Fibroblast of the conjunctiva (primary cell): ENCODE measurements at regions not wholly inside any gene's neighbourhood (a gene's known extent, or its start where the extent isn't known, plus 50 kb on each side); places are given as distances from the start of the nearest gene placed in this dataset.
"Not testable (repeated sequence)": the region's sequence is repeated elsewhere in the genome, so short reads cannot be mapped to it uniquely, and the experiment has no call there.

Source experiments
- DNase-seq: peaks from one replicate; pipeline ENCODE4 v3.0.0-alpha.2; 2010; ENCODE audit warnings: low read depth

DNA sequence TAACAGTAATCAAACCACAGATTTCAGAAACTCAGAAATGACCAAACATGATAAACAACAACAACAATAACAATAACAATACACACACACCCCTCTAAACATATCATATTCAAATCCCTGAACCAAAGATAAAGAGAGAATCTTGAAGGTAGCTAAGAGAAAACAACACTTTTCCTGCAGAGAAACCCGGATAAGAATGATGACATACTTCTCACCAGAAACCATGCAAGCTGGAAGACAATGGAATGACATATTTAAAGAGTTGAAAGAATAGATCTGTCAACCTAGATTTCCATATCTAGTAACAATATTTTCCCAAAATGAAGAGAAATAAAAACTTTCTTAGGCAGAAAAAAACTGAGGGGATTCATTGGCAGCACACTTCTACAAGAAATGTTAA is 138.1 kb downstream of the LIG4 start:
- DNase-seq, result no peak

DNA sequence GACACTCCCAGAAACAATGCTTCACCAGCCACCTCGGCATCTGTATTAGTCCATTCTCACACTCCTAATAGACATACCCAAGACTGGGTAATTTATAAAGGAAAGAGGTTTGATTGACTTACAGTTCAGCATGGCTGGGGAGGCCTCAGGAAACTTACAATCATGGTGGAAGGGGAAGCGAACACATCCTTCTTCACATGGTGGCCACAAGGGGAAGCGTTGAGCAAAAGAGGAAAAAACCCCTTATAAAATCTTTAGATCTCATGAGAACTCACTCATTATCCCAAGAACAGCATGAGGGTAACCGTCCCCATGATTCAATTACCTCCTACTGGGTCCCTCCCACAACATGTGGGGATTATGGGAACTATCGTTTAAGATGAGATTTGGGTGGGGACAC is 140.9 kb downstream of the LIG4 start:
- DNase-seq, result not testable (repeated sequence)

DNA sequence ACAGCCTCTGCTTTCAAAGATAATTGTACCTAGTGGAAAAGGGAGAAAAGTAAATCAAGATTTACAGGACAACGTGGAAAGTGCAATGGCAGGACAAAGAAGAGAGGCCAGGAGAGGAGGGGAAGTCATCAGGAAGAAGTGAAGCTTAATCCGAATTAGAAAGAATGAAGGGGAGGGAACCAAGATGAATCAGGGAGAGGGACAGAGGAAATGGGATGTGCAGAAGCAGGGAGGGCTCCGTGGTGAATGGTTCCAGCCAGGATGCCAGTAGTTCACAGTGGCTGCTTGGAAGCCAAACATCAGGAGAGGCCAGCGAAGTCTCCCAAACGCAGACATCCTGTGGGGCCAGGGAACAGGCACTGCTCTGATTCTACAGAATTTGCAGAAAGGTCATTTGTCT is 144.4 kb downstream of the LIG4 start:
- DNase-seq, result no peak

DNA sequence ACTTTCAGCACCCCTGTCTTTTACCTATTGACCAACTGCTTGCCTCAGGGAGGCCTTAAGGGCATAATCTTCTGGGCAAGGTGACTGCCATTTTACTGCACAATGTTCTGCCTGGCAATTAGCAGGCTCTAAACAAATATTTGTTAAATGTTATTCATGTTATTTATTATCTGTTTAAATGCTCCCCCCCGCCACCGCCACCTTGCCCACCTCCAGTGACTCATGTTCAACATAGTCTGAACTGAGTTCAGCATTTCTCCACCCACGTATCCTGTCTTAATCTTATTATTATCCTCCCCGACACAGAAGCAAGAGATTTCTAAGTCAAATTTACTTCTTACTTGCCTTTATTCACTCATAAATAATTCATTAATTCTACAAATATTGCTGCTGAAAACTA is 144.8 kb downstream of the LIG4 start:
- DNase-seq, result no peak

GRCh38 chr13:108069521-108070210 is 145.7 kb downstream of the LIG4 start:
- DNase-seq, result no peak

DNA sequence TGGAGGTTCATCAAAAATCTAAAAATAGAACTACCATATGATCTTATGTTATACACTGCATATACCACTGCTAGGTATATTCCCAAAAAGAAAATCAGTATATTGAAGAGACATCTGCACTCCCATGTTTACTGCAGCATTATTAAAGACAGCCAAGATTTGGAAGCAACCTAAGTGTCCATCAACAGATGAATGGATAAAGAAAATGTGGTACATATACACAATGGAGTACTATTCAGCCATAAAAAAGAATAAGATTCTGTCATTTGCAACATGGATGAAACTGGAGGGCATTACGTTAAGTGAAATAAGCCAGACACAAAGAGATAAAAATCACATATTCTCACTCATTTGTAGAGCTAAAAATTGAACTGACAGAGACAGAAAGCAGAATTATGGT is 151.0 kb downstream of the LIG4 start:
- not testable (repeated sequence) for DNase-seq

GRCh38 chr13:108060111-108060510 is 155.2 kb downstream of the LIG4 start:
- DNase-seq, result no peak

DNA sequence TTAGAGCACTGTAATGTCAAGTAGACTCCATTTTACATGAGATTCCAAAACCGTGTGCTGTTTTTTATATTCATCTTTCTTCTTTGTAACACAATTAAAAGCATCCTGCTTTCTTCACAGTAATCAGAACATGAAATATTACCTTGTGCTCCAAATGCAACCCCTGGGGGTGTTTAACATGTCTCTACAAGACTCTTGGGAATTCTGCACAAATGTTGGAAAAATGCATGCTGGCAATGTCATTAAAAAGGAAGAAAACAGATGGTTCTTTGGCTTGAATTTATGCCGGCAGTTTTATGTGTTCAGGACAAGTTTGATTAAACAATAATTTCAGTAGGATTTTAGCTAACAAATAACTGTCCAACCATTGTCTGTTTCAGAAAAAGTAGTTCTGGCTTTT is 159.1 kb downstream of the LIG4 start:
- no peak for DNase-seq

- no peak for DNase-seq
These were observed 166.1 kb downstream of the LIG4 start for GRCh38 chr13:108049211-108049610.

- no peak for DNase-seq
These were observed 170.4 kb downstream of the LIG4 start for GRCh38 chr13:108044954-108045353.

GRCh38 chr13:108042866-108043265 is 172.5 kb downstream of the LIG4 start:
- not testable (repeated sequence) for DNase-seq

GRCh38 chr13:108037348-108037747 is 178.0 kb downstream of the LIG4 start:
- DNase-seq, result no peak

DNA sequence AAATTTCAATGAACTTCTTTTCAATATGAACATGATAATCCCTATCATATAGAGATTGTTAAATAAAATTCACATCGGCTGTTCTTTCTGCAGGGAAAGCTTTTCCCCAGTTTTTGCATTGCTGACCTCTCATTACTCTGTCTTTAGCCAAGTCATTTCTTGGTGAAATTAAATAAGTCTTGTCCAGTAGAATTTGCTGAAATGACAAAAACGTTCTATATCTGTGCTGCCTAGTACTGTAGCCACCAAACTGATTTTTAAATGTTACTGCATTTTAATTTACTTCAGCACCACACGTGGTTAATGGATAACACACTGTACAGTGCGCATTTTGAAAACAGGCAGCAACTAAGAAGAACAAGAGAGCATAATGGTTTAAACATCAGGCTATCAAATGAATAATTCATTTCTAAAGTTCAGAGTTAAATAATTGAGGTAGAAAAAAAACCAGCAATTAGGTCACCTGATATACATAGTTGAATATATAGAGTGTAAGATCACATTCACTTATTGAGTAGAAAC is 178.9 kb downstream of the LIG4 start:
- no peak for DNase-seq

DNA sequence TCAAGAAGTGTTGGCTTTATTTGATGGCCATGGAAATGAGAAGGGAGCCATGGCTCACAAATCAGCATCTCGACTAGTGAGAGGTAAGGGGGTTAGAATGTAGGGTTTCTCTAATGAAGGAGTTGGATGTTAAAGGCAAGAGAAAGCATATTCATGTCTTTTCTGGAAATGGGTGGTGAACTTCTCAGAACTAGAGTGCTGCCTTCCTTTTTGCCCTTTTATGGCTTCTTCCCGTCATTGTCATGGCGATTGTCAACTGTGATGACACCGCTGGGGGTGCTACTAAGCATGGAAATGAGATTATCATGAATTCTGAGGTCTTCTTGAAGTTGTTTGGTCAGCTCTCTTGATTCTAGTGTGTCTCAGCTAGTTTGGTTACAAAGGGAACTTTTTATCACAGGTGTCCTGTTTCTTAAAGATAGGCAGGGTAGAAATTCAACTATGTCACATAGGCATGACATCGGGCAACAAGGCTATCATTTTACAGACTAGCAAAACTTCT is 180.4 kb downstream of the LIG4 start:
- no peak for DNase-seq

DNA sequence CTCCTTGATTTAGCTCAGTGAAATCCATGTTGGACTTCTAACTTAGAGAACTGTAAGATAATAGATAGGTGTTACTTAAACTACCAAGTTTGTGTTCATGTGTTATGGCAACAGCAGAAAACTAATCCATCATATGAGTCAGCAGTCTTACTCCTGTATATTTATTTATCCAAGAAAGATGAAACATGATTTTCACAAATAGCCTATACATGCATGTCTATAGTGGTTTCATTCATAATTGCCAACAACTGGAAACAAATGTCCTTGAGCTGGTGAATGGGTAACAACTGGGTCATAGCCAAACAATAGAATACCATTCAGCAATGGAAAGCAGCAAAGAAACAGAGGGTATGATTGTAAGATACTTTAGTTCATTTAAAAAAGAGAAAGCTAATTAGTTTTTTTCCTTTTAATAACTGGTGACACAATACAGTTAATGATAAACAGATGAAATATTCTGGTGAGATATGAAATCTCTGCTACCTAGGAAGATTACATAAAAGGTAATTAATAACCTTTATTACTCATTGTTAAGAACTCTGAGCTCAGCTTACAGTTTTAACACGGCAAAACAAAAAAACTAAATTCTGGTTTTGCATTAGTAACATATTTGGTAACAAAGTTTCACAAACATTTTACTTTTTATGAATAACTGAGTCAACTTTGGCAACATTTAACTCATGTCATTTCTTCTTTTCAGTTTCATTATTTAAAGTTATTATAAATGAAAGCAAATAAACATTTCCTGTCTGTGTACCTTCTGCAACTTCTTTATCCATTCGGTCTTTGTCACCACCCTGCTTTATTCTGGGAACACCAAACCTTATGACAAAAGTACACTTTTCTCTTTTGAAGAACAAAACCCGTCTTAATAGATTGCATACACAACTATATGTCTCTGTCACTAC is 181.3 kb downstream of the LIG4 start:
- DNase-seq, result no peak

DNA sequence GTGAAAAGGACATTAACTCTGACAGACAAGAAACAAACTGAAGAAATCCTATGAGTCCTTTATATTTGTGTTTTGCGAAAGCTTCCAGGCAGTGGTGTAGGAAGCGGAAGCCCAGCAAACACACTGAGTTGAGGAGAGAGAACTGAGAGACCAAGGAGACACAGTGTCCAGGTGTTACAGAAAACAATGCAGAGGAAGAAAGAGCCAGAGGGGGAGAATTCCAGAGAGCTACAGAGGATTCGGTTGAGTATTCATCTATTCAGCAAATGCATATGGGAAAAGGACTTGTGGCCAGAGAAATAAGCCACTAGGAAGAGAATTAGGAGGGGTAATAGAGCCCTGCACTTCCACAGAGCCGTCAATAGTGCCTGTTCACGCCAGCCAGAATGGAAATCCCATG is 183.5 kb downstream of the LIG4 start:
- DNase-seq, result no peak

GRCh38 chr13:108030769-108031168 is 184.6 kb downstream of the LIG4 start:
- DNase-seq, result no peak

GRCh38 chr13:108026680-108027410 is 188.5 kb downstream of the LIG4 start:
- DNase-seq, result no peak

- DNase-seq, result no peak
These were observed 195.3 kb downstream of the LIG4 start for GRCh38 chr13:108020027-108020426.

GRCh38 chr13:108018371-108018870 is 196.9 kb downstream of the LIG4 start:
- DNase-seq, result no peak

DNA sequence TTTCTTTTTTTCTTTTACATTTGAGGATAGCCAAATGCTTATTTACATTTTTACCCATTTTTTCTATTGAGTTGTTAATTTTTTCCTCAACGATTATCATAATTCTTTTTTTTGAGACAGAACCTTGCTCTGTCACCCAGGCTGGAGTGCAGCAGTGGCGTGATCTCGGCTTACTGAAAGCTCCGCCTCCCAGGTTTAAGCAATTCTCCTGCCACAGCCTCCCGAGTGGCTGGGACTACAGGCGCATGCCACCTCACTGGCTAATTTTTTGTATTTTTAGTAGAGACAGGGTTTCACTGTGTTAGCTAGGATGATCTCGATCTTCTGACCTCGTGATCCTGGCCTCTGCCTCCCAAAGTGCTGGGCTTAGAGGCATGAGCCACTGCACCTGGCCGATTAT is 208.7 kb downstream of the LIG4 start:
- no peak for DNase-seq

DNA sequence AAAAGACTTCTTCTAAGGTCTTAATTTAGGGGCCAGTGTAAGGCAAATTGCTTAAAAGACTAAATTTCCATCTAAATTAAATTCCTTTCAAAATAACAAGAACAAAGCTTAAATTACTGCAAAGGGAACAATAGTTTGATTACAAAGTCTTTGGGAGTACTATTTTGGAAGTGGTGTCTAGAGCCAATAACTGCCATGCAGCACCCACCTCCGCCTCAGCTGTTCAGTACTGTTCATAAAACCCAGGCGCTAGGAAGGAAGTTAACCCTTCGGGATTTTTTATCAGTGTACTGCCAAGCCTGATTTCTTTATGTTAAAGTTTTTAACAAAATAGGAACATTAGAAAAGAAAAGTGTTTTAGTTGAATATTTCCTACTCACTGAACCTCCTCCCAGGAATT is 210.1 kb downstream of the LIG4 start:
- DNase-seq, result no peak
